HG03196 (cell line): ENCODE measurements at regions not wholly inside any gene's neighbourhood (a gene's known extent, or its start where the extent isn't known, plus 50 kb on each side); places are given as distances from the start of the nearest gene placed in this dataset.
"Not testable (repeated sequence)": the region's sequence is repeated elsewhere in the genome, so short reads cannot be mapped to it uniquely, and the experiment has no call there.

Experiments
- ATAC-seq: cut with Tn5 transposase; IDR thresholded peaks from one replicate; pipeline ENCODE4 v1.9.1; 2021; ENCODE audit not compliant: unreplicated experiment

- ATAC-seq, result no peak
Measured at GRCh38 chr1:242743983-242744780, 219.7 kb upstream of the PLD5 start.

- no peak for ATAC-seq
Measured at GRCh38 chr1:242738702-242739645, 214.5 kb upstream of the PLD5 start.

GRCh38 chr1:242736611-242737010, 212.1 kb upstream of the PLD5 start:
- no peak for ATAC-seq

- ATAC-seq, result no peak
Measured at GRCh38 chr1:242735323-242735722, 210.8 kb upstream of the PLD5 start.

- ATAC-seq, result no peak
Measured at GRCh38 chr1:242731446-242731845, 206.9 kb upstream of the PLD5 start.

GRCh38 chr1:242728696-242729095, 204.2 kb upstream of the PLD5 start:
- ATAC-seq, result no peak

GRCh38 chr1:242723044-242723716, 198.7 kb upstream of the PLD5 start:
- no peak for ATAC-seq

GRCh38 chr1:242718967-242719366, 194.5 kb upstream of the PLD5 start:
- ATAC-seq, result no peak

- no peak for ATAC-seq
Measured at GRCh38 chr1:242712248-242712647, 187.8 kb upstream of the PLD5 start.

GRCh38 chr1:242710847-242711246, 186.3 kb upstream of the PLD5 start:
- ATAC-seq, result no peak

GRCh38 chr1:242710286-242710685, 185.8 kb upstream of the PLD5 start:
- no peak for ATAC-seq

- no peak for ATAC-seq
Measured at GRCh38 chr1:242703467-242703866, 179.0 kb upstream of the PLD5 start.

GRCh38 chr1:242692988-242693387, 168.5 kb upstream of the PLD5 start:
- ATAC-seq, result no peak

- no peak for ATAC-seq
Measured at GRCh38 chr1:242691610-242691945, 167.1 kb upstream of the PLD5 start.

GRCh38 chr1:242690849-242691609, 166.5 kb upstream of the PLD5 start:
- ATAC-seq, result no peak

- no peak for ATAC-seq
Measured at GRCh38 chr1:242689378-242689777, 164.9 kb upstream of the PLD5 start.

GRCh38 chr1:242674951-242675645, 150.6 kb upstream of the PLD5 start:
- ATAC-seq, result no peak

GRCh38 chr1:242673652-242674051, 149.2 kb upstream of the PLD5 start:
- ATAC-seq, result no peak

- ATAC-seq, result not testable (repeated sequence)
Measured at GRCh38 chr1:242673165-242673564, 148.7 kb upstream of the PLD5 start.

GRCh38 chr1:242670019-242670418, 145.5 kb upstream of the PLD5 start:
- ATAC-seq, result no peak
